Activated CD4-positive, alpha-beta T cell treated with anti-CD3 and anti-CD28 coated beads, Interleukin-2, amount 10 ng/mL, durations not matched to agents 24 days and 14 days (primary cell): ENCODE measurements at regions not wholly inside any gene's neighbourhood (a gene's known extent, or its start where the extent isn't known, plus 50 kb on each side); places are given as distances from the start of the nearest gene placed in this dataset.
"Not testable (repeated sequence)": the region's sequence is repeated elsewhere in the genome, so short reads cannot be mapped to it uniquely, and the experiment has no call there.

Experiments
- DNase-seq: peaks from one replicate; pipeline ENCODE4 v3.0.0; 2022
- H3K27ac Mint-ChIP-seq: one replicate; pipeline ENCODE4 v1.8.0; 2022; ENCODE audit warnings: mild to moderate bottlenecking, mixed read lengths
- H3K27me3 Mint-ChIP-seq: one replicate; pipeline ENCODE4 v1.8.0; 2022; ENCODE audit warnings: mixed read lengths
- H3K36me3 Mint-ChIP-seq: one replicate; pipeline ENCODE4 v1.8.0; 2022; ENCODE audit warnings: low read depth, mild to moderate bottlenecking, mixed read lengths
- H3K4me1 Mint-ChIP-seq: one replicate; pipeline ENCODE4 v1.8.0; 2021; ENCODE audit warnings: mixed read lengths
- H3K4me3 Mint-ChIP-seq: one replicate; pipeline ENCODE4 v1.8.0; 2022; ENCODE audit warnings: mild to moderate bottlenecking, moderate library complexity, mixed read lengths
- H3K9me3 Mint-ChIP-seq: one replicate; pipeline ENCODE4 v1.8.0; 2021; ENCODE audit warnings: mixed read lengths
- intact Hi-C: fragments of 100-400 bp; cut with micrococcal nuclease; formaldehyde crosslinking; loops from one replicate; pipeline ENCODE4 v1.15.1; 2023

DNA sequence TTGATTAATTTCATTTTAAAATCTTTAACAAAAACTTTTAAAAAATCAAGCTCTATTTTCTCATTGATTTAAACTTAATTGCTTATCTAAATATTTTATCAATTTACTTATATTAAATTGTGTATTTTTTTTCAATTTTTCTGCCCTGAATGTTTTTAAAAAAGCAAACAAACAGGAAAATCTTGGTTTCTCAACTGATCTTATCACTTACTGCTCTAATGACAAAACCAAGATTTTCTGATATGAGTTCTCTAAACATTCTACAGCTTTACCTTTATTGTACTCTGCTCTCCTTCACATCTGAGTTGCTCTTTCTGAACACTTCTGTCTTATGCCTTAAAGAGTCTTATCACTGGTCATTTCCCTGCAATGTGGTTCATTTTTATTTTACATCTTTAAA, 587.8 kb upstream of the BCHE start:
- no peaks in the 10 kb centered on the region for H3K4me1 Mint-ChIP-seq
- H3K27me3 Mint-ChIP-seq: no peaks in the 10 kb centered on the region
- no peak overlapping the region for H3K4me3 Mint-ChIP-seq
- no peaks in the 10 kb centered on the region for H3K36me3 Mint-ChIP-seq
- DNase-seq: no peak
- no peak overlapping the region for H3K27ac Mint-ChIP-seq
- intact Hi-C loops: no loop called here
- peaks cover 5% of the 10 kb centered on the region for H3K9me3 Mint-ChIP-seq

- H3K27ac Mint-ChIP-seq, H3K4me1 Mint-ChIP-seq: not testable (repeated sequence)
Observed at GRCh38 chr3:166423824-166424513, 586.7 kb upstream of the BCHE start.

GRCh38 chr3:166422556-166422955, 585.3 kb upstream of the BCHE start:
- Mint-ChIP-seq H3K4me3 (no peak overlapping the region), H3K27me3 (no peaks in the 10 kb centered on the region), H3K9me3 (peaks cover 5% of the 10 kb centered on the region), H3K27ac (no peak overlapping the region), H3K4me1 (no peaks in the 10 kb centered on the region), H3K36me3 (no peaks in the 10 kb centered on the region)
- DNase-seq: no peak
- intact Hi-C loops: no loop called here

More at GRCh38 chr3:166423824-166424513, 586.7 kb upstream of the BCHE start:
- intact Hi-C loops, H3K36me3 Mint-ChIP-seq, H3K9me3 Mint-ChIP-seq, H3K4me3 Mint-ChIP-seq, H3K27me3 Mint-ChIP-seq, DNase-seq: not testable (repeated sequence)

DNA sequence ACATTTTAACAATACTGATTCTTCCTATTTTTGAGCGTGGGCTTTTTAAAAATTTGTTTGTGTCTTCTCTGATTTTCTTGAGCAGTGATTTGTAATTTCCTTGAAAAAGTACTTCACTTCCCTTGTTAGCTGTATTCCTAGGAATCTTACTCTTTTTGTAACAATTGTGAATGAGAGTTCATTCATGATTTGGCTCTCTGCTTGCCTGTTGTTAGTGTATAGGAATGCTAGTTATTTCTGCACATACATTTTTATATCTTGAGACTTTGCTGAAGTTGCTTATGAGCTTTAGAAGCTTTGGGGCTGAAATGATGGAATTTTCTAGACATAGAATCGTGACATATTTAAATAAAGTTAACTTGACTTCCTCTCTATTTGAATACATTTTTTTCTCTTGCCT, 582.8 kb upstream of the BCHE start:
- Mint-ChIP-seq H3K36me3 (no peaks in the 10 kb centered on the region), H3K27me3 (no peaks in the 10 kb centered on the region), H3K4me1 (no peaks in the 10 kb centered on the region), H3K9me3 (peaks cover 5% of the 10 kb centered on the region), H3K4me3 (no peak overlapping the region), H3K27ac (no peak overlapping the region)
- no peak for DNase-seq
- intact Hi-C loops: no loop called here

GRCh38 chr3:166405896-166406295, 568.7 kb upstream of the BCHE start:
- no peaks in the 10 kb centered on the region for H3K4me1 Mint-ChIP-seq
- no peaks in the 10 kb centered on the region for H3K36me3 Mint-ChIP-seq
- DNase-seq: no peak
- no peaks in the 10 kb centered on the region for H3K27me3 Mint-ChIP-seq
- intact Hi-C loops: no loop called here
- H3K4me3 Mint-ChIP-seq: no peak overlapping the region
- H3K27ac Mint-ChIP-seq: no peak overlapping the region
- no peaks in the 10 kb centered on the region for H3K9me3 Mint-ChIP-seq

GRCh38 chr3:166405465-166405864, 568.2 kb upstream of the BCHE start:
- intact Hi-C loops: no loop called here
- Mint-ChIP-seq H3K36me3 (no peaks in the 10 kb centered on the region), H3K27ac (no peak overlapping the region)

DNA sequence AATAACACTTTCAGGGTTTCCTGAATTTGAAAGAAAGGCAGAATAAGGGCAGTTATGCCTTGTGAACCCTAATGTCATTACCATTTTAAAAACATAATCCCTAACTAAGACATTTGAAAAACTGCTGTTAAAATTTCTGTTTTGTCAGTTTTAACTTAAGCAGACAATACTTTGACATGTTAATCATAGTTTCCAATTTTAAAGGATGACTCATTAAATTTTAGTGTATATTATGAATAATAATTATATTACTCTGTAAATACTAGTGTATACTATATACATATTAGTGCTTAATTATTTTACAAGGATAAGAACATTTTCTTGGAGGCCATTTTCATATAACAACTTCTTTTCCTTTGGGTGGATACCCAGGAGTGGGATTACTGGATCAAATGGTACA, 553.1 kb upstream of the BCHE start:
- DNase-seq: no peak
- intact Hi-C loops: no loop called here
- H3K27me3 Mint-ChIP-seq: no peaks in the 10 kb centered on the region
- no peaks in the 10 kb centered on the region for H3K4me1 Mint-ChIP-seq
- no peak overlapping the region for H3K4me3 Mint-ChIP-seq
- H3K27ac Mint-ChIP-seq: no peak overlapping the region
- no peaks in the 10 kb centered on the region for H3K36me3 Mint-ChIP-seq
- H3K9me3 Mint-ChIP-seq: peaks cover 4% of the 10 kb centered on the region

More at GRCh38 chr3:166405465-166405864, 568.2 kb upstream of the BCHE start:
- Mint-ChIP-seq H3K4me1 (no peaks in the 10 kb centered on the region), H3K4me3 (no peak overlapping the region), H3K9me3 (no peaks in the 10 kb centered on the region), H3K27me3 (no peaks in the 10 kb centered on the region)
- DNase-seq: no peak

DNA sequence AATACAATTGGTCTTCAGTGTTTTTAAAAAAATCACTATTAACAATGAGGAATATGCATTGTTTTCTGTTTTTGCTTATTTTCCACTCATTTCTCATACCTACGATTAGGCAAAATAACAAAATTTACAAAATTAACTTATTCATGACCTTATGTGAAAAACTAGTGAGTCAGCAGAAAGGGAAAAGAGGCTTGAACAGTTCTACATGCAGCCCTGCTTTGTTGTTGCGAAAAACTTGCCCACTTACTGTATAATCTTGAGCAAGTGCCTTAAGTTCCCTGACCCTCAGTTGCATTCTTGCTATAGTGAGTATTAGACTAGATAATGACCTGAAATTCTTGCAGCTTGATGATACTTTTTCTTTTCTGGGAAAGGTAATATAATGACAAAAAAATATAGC, 551.1 kb upstream of the BCHE start:
- intact Hi-C loops: no loop called here
- Mint-ChIP-seq H3K27me3 (no peaks in the 10 kb centered on the region), H3K36me3 (no peaks in the 10 kb centered on the region), H3K4me3 (no peak overlapping the region), H3K4me1 (no peaks in the 10 kb centered on the region), H3K27ac (no peak overlapping the region), H3K9me3 (peaks cover 4% of the 10 kb centered on the region)
- DNase-seq: no peak

- DNase-seq: no peak
- H3K27ac Mint-ChIP-seq: no peak overlapping the region
- no peaks in the 10 kb centered on the region for H3K36me3 Mint-ChIP-seq
- H3K9me3 Mint-ChIP-seq: peaks cover 9% of the 10 kb centered on the region
- H3K27me3 Mint-ChIP-seq: no peaks in the 10 kb centered on the region
- no peak overlapping the region for H3K4me3 Mint-ChIP-seq
- intact Hi-C loops: no loop called here
- no peaks in the 10 kb centered on the region for H3K4me1 Mint-ChIP-seq
Observed at GRCh38 chr3:166372571-166373106, 535.4 kb upstream of the BCHE start.

DNA sequence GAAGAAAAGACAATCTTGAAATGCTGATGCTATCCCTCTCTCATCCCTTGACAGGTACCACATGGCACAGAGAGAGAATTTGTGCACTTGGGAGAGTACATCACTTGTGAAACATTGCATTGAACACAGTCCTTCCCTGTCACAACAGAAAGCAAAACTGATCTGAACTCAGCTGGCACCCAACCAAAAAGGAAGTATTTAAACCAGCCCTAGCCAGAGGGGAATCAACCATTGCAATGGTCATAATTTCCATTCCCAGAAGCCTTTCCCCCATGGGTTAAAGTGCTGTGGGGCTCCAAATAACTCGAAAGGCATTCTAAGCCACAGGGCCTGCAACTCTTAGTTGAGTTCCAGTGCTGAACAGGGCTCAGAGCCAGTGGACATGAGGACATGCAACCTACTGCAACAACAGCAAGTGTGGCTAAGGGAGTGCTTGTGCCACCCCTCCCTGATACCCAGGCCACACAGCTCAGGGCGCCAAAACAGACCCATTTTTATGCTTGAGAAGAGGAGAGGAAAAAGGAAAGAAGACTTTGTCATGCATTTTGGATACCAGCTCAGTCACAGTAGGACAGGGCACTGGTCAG, 530.8 kb upstream of the BCHE start:
- Mint-ChIP-seq H3K9me3 (peaks cover 9% of the 10 kb centered on the region), H3K36me3 (no peaks in the 10 kb centered on the region), H3K4me3 (no peak overlapping the region), H3K4me1 (no peaks in the 10 kb centered on the region), H3K27me3 (no peaks in the 10 kb centered on the region), H3K27ac (no peak overlapping the region)
- DNase-seq: no peak
- intact Hi-C loops: no loop called here

GRCh38 chr3:166362698-166363097, 525.5 kb upstream of the BCHE start:
- Mint-ChIP-seq H3K27ac (no peak overlapping the region), H3K9me3 (no peaks in the 10 kb centered on the region), H3K27me3 (no peaks in the 10 kb centered on the region), H3K36me3 (no peaks in the 10 kb centered on the region), H3K4me1 (no peaks in the 10 kb centered on the region), H3K4me3 (no peak overlapping the region)
- no peak for DNase-seq
- intact Hi-C loops: no loop called here

GRCh38 chr3:166360720-166361119, 523.5 kb upstream of the BCHE start:
- H3K4me3 Mint-ChIP-seq: no peak overlapping the region
- H3K27me3 Mint-ChIP-seq: no peaks in the 10 kb centered on the region
- H3K36me3 Mint-ChIP-seq: no peaks in the 10 kb centered on the region
- H3K9me3 Mint-ChIP-seq: no peaks in the 10 kb centered on the region
- intact Hi-C loops: no loop called here
- DNase-seq: no peak
- H3K4me1 Mint-ChIP-seq: no peaks in the 10 kb centered on the region
- no peak overlapping the region for H3K27ac Mint-ChIP-seq

- Mint-ChIP-seq H3K36me3 (no peaks in the 10 kb centered on the region), H3K4me1 (no peaks in the 10 kb centered on the region), H3K9me3 (peaks cover 6% of the 10 kb centered on the region), H3K4me3 (no peak overlapping the region), H3K27ac (no peak overlapping the region), H3K27me3 (no peaks in the 10 kb centered on the region)
- intact Hi-C loops: no loop called here
- DNase-seq: no peak
Observed at GRCh38 chr3:166351461-166351860, 514.2 kb upstream of the BCHE start.

DNA sequence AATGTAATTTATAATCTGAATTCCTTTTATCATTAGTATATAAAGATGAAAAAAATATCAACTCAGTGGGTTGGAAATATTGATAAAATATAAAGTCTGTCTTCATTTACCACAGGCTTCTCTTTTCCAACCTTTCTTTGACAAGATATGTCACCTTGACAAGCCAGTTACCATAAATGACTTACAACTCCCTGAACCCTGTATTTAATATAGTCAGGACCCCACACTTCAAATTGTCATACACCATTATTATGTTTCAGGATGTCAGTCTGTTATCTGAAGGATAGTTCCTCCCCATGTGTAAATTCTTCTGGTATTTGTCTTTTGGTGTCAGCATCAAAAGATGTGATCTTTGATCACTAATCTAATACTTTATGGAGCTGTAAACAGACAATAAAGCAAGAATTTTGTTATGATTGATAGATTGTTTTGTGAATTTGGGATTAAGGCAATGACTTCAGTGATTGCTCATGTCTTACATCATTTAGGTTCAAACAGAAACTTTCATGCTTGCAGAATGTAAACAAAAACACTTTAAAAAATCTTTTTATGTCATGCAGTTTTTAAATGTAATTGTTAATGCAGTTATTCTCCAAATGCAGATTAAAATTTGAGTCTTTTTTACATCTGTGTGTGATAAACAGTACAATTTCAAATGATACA, 503.5 kb upstream of the BCHE start:
- DNase-seq: no peak
- H3K36me3 Mint-ChIP-seq: no peaks in the 10 kb centered on the region
- no peak overlapping the region for H3K4me3 Mint-ChIP-seq
- peaks cover 3% of the 10 kb centered on the region for H3K9me3 Mint-ChIP-seq
- H3K27ac Mint-ChIP-seq: no peak overlapping the region
- H3K27me3 Mint-ChIP-seq: no peaks in the 10 kb centered on the region
- intact Hi-C loops: no loop called here
- H3K4me1 Mint-ChIP-seq: no peaks in the 10 kb centered on the region
